NCI-H748 treated with DMSO at 0.1 percent for 48 hours (cell line): ENCODE measurements at regions not wholly inside any gene's neighbourhood (a gene's known extent, or its start where the extent isn't known, plus 50 kb on each side); places are given as distances from the start of the nearest gene placed in this dataset.

Source experiments
- DNase-seq: peaks from one replicate; lab custom pipeline; 2025; lab: John Stamatoyannopoulos, UW

DNA sequence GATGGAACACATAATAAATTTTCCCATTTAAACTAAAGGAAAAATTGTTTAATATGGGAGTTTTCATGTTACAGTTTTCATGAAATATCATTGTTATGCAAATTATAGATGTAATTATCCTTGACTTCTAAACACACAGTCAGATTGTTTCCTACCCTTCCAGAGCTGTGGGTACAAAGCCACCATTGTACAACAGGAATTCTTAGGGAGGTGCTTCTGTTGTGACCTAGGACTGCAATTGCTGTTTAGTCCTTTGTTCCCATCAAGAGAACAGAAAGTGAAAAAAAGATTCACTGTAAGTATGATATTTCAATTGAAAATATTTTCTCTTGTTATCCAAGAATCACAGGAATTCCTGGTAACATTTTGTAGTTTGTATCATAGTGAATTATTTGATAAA, 455.3 kb upstream of the NAALADL2 start:
- no peak for DNase-seq

DNA sequence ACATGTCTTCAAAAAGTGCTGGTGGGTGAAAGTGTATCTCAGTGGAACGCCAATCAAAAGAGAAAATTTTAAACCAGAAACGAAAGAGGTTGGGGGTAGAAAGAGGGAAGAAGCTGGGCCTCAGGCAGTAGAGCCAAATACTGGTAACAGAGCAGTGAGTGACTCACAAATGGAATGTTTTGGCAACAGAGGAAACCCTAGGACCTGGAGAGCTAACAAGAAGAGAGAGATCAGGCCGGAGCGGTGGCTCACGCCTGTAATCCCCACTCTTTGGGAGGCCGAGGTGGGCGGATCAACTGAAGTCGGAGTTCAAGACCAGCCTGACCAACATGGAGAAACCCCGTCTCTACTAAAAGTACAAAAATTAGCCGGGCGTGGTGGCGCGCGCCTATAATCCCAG, 450.8 kb upstream of the NAALADL2 start:
- DNase-seq, result no peak

DNA sequence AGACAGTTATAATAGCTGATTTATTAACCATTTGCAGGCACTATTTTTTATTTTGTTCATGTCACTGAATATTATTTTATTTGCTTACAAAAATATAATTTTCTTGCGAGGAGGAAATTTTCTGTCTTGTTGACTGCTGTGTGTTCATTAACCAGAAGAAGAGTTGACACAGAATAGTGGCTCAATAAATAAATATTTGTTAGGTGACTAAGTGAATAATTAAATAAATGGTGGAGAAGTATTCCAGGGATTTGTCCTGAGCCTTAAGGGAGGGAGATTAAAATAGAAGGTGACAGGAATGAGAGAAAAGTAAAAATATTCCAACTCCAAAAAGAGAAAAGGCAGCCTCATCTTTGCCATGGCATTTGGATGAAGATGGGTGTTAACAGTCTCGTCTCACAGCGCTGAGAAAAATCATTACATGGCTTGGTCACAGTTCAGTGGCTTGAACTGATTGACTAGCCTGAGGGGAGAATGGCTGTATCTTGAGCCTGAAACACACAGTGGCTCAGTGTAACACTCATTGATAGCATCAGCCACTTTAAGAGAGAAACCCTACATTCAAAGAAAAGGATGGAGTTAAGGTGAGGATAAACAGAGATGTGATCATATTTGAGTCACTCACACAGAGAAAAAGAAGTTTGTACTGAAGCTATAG, 449.9 kb upstream of the NAALADL2 start:
- DNase-seq, result no peak

DNA sequence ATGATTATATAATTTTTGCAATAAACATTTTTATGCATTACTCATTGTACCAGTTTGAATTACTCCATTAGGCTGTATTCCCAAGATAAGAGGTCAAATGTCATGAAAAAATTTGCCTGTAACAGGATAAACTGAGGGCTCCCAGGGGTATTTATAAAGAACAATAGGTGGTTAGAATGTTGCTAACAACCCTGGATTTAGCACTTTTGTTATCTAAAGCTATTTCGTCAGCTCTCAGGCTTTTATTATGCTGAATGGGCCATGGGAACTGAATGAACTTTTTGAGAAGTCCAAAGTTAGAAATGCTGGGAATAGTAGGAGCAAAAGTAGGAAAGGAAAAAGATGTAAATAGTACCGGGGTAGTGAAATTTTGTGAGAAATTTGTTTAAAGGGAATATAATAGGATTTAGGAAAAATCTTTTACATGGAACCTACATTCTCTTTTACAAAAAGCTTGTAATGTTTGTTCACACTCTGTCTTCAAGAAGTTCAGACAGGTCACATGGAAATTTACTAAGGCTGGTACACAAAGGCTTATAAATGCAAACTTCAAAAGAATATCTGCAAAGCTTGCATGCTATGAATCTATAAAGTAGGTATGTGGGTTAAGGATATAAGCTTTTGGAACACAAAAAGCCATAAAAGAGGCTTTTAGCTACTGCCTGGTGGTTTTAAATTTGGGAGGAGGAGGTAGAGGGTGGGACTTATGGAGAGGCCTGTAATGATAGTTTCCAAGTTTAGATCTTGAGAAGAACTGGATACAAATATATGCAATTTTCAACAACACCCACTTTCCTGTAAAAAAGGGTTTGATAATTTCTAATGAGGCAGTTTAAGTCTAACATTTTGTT, 445.8 kb upstream of the NAALADL2 start:
- DNase-seq, result no peak

DNA sequence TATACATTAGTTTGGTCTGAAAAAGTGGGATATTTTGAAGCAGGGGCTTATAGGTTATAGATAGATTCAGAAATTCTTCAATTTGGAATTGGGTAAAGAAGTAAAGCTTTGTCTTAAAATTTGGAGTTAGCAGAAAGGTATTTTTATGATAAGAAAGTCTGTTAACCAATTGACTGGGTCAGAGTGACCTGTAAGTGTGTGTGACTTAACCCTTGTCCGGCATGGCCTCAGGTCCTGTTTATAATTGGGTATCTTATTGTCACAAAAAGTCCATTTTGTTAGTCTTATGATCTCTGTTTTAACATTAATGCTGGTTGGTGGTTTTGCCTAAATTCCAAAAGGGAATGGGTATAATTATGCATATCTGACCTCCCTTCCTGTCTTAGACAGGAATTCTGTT, 444.2 kb upstream of the NAALADL2 start:
- DNase-seq, result no peak

DNA sequence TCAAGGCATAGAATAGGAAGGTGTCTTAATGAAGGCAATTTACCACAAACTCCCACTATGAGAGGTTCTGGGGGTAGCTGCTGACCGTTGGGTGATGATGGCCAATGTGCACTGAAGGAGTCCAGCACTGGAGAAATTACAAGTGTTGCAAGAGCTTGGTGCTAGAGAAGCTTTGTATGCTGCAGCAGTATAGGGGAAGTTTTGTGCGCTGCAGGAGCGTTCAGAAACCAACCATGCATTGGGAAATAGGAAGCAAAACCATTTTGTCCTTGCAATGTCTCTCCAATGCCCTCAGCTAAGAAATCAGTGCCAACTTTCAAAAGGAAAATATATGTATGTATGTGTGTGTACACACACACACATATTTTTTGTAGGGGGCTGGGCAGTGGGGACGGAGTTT, 441.6 kb upstream of the NAALADL2 start:
- no peak for DNase-seq

DNA sequence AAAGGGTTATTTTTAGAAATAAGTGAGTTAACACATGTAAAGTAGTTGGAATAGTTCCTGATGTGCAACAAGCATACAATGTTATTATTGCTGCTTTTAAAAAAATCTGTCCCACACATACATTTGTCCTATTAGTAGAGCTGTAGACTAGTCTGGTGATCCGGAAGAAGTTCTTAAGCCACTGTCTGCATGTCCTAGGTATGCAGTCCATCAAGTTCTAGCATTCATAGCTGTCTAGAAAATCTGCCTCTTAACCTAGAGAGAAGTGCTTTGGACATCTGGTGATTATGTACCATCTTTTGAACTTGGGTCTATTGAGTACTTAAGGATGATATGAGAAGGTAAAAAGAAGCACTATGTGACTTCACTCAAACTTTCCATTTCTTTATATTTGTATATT, 439.9 kb upstream of the NAALADL2 start:
- no peak for DNase-seq

DNA sequence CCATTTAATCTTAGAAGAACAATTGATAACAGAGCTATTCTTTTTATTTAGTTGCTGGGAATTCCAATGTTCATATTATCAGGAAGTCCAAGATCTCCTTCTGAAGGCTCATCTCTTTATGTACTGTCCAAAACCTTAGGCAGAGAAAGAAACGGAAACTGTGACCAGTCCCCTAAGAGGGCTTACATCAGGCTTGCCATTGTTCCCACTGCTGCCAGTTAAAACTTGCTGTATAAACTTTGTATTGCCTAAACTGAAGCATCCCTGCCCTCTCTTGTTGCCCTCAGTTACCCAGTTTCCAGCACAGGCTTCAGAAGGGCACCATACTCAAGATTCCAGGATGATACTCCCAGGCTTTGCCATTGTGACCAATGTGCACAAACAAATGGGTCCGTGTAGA, 435.2 kb upstream of the NAALADL2 start:
- no peak for DNase-seq

DNA sequence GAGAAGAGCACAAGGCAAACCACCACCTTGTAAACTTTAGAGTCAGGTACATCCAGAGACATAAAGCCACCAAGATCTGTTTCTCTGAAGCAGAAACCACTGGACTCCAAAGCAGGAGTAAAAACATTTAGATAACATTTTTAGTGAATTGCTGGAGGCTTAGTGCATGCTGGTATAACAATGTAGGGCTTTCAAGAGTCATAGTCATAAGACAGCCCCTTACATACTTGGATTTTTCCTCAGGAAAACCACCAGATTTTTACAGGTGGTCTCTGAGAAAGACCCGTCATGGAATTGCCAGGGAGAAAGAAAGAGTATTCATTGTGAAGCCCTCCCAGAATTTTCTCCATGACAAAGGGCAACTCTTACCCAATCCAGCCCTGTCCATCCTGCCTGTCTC, 434.5 kb upstream of the NAALADL2 start:
- no peak for DNase-seq

DNA sequence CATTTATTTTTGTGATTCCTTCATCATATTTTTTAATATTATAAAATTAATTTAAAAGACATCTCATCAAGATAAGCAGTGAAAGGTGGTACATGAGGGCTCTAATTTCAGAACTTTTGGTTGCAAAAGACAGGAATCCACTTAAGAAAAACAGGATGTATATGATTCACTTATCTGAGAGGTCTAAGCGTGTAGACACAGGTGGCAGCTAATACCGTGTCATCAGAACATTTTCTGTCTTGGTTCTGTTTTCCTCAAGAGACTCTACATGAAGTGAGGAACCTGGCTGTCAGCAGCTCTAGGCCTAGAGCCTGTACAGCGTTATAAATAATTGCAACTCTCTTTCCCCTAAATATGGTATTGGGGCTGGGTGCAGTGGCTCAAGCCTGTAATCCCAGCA, 433.7 kb upstream of the NAALADL2 start:
- DNase-seq, result no peak

DNA sequence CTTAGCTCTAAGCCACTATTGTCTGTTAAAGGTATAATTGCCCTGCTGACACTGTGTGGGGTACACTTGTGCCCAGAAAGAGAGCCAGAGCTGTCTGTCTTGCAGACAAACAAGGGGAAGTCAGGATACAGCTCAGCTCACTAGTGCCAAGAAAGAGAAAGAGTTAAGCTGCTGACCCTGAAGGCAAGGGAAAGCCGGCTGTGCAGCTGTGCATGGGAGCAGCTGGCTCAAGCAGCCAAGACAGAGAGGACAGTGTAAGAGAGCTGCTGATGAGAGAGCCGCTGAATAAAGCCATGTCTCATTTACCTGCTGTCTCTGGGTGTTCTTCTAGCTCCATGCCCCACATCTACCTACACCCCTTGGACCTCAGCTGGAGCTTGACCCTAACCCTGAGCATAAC, 428.1 kb upstream of the NAALADL2 start:
- DNase-seq, result no peak

DNA sequence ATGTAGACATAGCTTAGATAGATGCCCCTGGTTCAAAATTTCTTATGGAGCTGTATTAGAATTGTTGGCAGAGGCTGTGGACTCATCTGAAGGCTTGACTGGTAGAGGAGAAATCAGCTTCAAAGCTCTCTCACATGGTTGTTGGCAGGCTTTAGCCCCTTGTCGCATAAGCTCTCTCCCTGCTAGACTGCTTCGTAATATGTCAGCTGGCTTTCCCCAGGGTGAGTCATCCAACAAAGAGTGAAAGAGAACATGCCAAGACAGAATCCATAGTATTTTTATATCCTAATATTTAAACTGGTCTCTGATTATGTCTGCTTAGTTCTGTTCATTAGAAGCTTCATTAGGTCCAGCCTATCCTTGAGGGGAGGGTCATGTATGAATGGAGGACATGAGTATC, 427.4 kb upstream of the NAALADL2 start:
- DNase-seq, result no peak

DNA sequence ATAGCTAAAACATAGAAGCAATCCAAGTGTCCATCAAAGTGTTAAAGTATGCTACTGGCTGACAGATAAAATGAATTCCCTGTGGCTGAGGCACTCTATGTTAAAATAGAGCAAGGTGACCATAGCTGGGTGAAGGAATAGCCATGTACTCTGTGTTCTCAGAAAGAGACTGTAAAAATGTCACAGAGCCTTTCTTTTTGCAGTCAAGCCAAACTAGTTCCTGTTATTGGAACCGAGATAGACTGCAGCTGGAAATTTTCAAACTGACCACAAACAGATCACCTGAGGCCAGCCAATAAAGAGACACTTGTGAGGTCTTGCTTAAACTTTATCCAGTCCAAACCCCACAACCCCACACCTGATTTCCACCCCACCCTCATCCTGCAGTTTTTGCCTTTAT, 422.8 kb upstream of the NAALADL2 start:
- no peak for DNase-seq

DNA sequence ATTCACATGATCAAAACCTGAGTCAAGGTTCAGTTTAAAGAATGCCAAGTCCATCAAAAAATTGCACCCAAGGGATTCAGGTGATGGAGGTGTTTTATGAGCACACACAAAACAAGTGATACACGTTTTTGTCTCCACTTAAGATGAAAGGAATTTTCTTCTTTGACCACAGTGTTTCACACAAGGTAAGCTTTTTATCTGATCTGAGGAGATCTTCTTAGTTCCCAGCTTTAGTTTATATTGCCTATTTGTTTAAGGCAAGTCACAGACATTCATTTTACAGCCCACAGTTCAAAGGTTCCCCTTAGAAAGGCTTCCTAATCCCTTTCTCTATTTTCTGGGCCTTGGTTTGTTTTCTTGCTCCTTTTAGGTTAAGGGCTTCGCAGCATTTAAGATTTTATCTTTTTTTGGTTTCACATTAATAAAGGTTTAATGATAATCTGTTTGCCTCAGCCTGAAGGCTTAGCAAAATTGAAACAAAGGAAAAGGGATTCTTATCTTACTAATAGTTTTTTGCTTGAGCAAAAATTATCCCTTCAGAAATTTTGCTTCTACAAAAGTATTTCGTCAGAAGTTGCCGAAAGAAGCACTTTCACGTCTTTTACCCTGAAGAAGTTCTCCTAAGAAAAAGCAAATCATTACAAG, 420.5 kb upstream of the NAALADL2 start:
- no peak for DNase-seq

DNA sequence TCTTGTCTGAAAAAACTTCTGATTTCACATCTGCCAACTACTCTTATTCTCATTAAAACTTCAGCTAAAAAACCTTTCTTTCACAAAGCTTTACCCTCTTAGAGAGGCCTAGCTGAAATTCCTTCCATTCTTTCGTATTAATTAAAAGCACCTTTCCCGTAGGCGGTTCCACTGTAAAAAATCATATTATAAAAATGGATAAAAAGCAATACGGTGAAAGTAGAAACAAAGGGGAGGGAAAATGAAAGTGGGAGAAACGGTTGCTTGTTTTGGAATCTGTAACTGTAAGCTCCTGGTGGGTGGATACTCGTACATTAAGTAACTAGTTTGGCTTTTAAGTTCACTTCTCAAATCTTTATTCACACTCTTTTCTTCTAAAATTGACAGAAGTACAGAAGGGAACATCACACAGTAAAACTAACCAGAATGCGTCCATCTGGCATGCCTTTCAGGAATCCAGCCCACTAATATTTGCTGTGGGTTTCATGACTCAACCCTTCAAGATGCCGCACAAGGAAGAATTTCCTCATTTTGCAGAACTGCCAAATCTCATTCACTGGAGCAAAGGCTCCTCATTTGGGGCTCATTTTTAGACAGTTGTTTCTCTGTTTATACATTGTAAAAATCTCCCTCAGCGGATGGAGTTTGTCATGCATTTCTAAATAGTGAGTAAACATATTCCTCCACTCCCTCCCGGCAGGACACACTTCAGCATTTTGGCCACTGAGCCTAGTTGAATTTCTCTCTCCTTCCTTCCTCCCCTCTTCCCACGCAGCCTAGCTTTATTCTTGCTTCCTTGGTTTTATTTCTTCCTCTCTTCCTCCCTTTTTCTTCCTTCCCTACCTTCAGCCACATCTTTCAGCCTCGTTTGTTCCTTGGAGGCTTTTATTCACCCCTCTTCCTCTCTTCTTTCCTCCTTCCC, 419.5 kb upstream of the NAALADL2 start:
- DNase-seq, result peak; percentile 74

DNA sequence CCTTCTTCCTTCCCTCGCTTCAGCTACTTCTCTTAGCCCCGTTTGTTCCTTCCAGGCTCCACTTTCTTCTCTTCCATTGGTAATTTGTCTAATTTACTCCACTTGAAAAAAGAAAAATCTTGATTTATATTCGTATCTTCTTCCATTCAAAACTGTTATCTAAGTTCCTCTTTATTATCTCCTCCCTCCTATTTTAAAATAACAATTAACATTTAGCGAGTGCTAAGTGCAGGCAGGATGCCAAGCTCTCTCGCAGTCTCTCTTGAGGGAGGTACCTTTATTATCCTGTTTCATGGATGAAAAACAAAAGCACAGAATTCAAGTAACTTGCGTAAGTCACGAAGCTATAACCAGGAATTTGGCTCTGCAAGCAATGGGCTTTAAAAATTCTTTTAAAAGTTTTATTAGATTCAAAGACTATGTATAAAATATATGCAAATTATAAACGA, 418.9 kb upstream of the NAALADL2 start:
- DNase-seq, result peak; percentile 68

DNA sequence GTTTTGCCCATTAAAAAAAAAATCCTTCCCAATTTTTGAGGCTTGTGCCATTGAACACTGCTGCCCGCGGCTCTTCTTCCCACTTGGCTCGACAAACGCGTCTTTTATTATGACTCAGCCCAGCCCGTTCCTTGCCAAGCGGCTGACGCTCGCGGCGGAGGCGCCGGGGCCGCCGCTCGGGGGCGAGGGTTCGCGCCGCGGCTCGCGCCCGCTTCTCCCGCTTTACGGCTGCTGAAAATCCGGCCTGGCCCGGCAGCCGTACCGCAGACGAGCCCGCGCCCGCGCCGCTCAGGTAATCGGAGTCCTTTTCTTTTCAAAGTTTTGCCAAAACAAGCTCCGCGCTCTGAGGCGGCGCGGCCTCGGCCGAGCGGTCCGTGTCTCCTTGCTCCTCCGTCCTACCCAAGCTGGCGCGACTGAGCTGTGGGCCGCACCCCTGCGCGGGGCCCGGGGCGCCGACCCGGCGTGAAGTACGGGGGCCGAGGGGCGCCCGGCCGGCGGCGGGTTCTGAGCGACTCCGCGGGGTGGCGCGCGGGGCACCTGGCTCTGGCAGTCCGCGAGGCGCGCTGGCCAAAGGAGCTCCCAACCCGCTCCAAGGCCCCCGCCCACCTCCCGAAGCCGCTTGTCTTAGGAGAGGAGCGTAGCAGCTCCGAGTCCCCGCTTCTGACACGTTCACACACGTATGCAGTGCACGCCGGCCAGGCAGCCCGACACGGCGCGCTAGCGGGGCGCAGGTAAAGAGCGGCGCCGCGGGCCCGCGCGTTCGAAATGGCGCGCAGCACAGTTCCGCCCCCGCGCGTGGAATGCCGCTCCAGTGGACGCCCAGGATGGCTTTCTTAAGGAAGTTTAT, 418.2 kb upstream of the NAALADL2 start:
- peak; percentile 68 for DNase-seq

DNA sequence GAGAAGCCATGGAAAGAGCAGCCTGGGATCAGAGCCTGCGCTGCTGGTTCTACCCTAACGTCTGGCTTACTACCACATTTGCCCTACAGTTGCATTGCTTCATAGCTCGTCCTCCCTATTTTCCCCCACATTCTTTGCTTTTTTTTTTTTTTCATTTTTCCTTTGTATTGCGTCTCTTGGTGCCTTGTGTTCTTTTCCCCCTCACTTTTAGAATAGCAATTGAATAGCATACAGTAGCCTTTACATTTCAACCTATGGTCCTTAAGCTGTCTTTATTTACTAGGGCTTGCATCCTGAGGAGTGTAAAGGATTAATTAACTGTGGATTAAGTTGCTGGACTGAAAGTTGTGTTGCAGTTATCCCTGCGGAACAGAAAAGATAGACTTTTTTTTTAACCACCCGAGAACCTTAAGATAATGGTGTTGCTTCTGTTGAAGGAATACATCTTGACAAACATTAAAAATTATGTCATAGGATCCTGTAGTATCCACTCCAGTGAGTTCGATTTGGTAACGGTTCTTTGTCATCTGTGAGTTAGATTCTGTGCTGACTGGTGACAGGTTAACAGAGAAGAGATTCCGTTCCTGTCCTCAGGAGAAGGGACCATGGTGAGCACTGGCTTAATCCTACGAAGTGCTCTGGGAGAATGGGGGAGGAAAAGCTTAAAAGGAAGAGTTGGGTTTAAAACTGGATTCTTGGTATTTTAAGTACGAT, 417.4 kb upstream of the NAALADL2 start:
- peak; percentile 67 for DNase-seq

DNA sequence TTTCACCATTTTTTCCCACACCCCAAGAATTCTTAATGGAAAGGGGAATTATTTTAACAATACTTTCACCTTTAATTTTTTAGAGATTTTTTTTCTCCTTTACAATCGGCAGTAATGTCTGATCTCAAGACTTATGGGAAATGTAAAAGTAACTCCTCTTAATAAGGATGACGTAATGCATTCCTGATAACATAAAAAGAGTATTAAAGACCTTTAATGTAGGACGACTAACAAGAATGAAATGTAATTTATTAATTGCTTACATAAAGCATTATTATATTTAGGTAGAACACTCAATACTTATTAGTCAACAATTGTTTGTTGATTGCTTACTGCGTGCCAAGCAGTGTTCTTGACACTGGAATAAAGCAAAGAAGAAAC, 416.8 kb upstream of the NAALADL2 start:
- DNase-seq, result no peak

DNA sequence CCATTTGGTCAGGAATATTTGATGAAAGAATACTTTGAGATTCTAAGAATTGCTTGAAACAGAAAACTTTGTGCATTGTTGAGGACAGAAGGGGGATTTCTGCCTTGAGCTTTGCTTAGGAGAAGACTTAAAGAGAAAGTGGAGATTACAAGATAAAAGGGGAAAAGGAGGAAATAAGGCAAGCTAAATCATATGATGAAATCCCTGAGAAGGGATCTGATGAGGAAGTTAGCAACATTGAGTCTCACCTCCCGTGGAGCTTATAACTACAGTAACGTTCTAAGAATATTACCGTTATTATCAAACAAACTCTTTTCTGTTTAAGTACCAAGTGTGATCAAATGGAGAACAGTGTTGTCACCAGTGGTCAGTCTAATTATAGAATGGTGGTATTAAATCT, 414.7 kb upstream of the NAALADL2 start:
- no peak for DNase-seq

DNA sequence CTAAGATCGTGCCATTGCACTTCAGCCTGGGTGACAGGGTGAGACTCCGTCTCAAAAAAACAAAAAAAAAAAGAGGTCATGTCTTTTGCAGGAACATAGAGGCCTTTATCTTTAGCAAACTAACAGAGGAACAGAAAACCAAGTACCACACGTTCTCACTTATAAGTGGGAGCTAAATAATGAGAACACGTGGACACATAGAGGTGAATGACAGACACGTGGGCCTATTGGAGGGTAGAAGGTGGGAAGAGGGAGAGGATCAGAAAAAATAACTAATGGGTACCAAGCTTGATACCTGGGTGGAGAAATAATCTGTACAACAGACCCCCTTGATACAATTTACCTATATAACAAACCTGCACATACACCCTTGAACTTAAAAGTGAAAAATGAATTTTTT, 401.4 kb upstream of the NAALADL2 start:
- DNase-seq, result no peak
